ENCODE measurements at regions not wholly inside any gene's neighbourhood (a gene's known extent, or its start where the extent isn't known, plus 50 kb on each side); places are given as distances from the start of the nearest gene placed in this dataset.

- TF ChIP-seq POLR2A (IDR thresholded peaks at IDR 0.05; ENCODE audit: low read depth, low read length) (no peak), TAF1 (IDR thresholded peaks at IDR 0.05; ENCODE audit: borderline replicate concordance, low read depth, low read length) (no peak)
Observed at GRCh38 chr12:38118632-38119031, 197.9 kb upstream of the ALG10B start.
